ENCODE measurements at regions not wholly inside any gene's neighbourhood (a gene's known extent, or its start where the extent isn't known, plus 50 kb on each side); places are given as distances from the start of the nearest gene placed in this dataset.

DNA sequence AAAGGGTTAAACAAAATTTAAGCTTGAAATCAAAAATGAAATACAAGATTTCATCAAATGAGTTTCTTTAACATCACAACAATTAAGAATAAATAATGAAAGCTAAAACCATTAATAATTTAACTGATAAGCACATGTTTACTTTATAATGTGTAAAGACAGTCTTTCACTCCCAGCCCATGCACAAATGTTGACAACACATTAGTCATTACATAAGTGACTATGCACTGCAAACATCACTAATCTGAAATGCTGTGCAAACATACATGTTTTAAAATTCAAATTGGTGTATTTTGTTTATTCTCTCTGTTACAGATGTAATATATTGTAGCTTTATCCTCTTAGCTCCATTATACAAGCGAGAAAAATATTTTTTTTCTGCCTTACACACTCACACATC is 220.6 kb upstream of the CPXCR1 start:
- DNase-seq (ENCODE audit: low read depth) = no peak
- no peak overlapping the region for H3K4me3 ChIP-seq (ENCODE audit: low read length)
- peaks cover 8% of the 10 kb centered on the region for H3K9me3 ChIP-seq (ENCODE audit: control insufficient read depth, low read length)
- H3K9ac ChIP-seq (ENCODE audit: low read length) = no peak overlapping the region
- H3K36me3 ChIP-seq (ENCODE audit: control insufficient read depth, insufficient read depth, low read length, severe bottlenecking) = no peaks in the 10 kb centered on the region
- no peaks in the 10 kb centered on the region for H3K4me1 ChIP-seq (ENCODE audit: control insufficient read depth, insufficient read depth, low read length)
- H3K27me3 ChIP-seq (replicated peaks; ENCODE audit: control insufficient read depth, insufficient read depth, low read length) = no peaks in the 10 kb centered on the region

DNA sequence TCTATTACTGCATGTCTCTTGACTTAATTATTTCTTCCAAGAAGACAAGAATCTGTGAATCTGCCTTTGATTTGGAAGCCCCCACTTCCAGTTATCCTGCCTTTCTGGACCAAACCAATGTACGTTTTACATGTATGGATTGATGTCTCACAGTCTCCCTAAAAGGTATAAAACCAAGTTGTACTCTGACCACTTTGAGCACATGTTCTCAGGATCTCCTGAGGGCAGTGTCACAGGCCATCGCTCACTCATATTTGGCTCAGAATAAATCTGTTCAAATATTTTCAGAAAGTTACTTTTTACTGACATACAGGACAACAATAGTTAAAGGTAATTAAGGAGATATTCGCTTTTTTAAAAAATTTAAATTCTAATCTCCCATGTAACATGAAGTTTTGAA is 188.6 kb upstream of the CPXCR1 start:
- H3K4me1 ChIP-seq (ENCODE audit: control insufficient read depth, insufficient read depth, low read length) = no peaks in the 10 kb centered on the region
- no peaks in the 10 kb centered on the region for H3K27me3 ChIP-seq (replicated peaks; ENCODE audit: control insufficient read depth, insufficient read depth, low read length)
- H3K9me3 ChIP-seq (ENCODE audit: control insufficient read depth, low read length) = no peaks in the 10 kb centered on the region
- H3K36me3 ChIP-seq (ENCODE audit: control insufficient read depth, insufficient read depth, low read length, severe bottlenecking) = no peaks in the 10 kb centered on the region
- H3K9ac ChIP-seq (ENCODE audit: low read length) = no peak overlapping the region
- no peak for DNase-seq (ENCODE audit: low read depth)
- H3K4me3 ChIP-seq (ENCODE audit: low read length) = no peak overlapping the region

DNA sequence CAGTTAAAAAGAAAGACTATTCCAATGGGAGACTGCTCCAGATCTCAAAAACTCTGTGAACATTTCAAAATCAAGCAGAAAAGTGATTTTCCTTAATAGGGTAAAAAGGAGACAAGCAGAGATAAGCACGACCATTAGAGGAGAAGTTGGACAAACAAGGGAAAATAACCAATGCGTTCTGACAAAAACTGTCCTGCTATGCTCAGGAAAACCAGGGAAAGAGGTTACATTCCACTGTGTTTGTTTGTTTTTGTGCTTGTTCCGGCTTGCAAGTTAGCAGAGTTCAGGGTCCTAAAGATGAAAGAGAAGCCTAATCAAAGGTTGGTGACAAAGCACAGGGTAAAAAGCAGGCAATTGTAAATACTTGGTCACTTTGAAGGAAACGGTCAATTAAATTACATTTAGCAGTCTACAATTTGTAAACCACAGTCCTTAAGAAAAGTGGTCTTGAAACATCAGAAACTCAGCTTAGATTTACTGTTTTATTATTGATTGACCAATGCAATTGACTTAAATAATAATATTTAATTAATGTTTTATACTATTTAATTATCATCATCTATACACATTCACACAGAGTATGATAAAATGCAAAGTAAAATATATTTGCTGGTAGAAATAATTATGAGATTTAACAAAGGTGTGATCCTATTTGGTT is 186.2 kb upstream of the CPXCR1 start:
- no peak overlapping the region for H3K9ac ChIP-seq (ENCODE audit: low read length)
- no peaks in the 10 kb centered on the region for H3K9me3 ChIP-seq (ENCODE audit: control insufficient read depth, low read length)
- no peaks in the 10 kb centered on the region for H3K27me3 ChIP-seq (replicated peaks; ENCODE audit: control insufficient read depth, insufficient read depth, low read length)
- no peaks in the 10 kb centered on the region for H3K4me1 ChIP-seq (ENCODE audit: control insufficient read depth, insufficient read depth, low read length)
- H3K4me3 ChIP-seq (ENCODE audit: low read length) = no peak overlapping the region
- no peaks in the 10 kb centered on the region for H3K36me3 ChIP-seq (ENCODE audit: control insufficient read depth, insufficient read depth, low read length, severe bottlenecking)
- DNase-seq (ENCODE audit: low read depth) = no peak

DNA sequence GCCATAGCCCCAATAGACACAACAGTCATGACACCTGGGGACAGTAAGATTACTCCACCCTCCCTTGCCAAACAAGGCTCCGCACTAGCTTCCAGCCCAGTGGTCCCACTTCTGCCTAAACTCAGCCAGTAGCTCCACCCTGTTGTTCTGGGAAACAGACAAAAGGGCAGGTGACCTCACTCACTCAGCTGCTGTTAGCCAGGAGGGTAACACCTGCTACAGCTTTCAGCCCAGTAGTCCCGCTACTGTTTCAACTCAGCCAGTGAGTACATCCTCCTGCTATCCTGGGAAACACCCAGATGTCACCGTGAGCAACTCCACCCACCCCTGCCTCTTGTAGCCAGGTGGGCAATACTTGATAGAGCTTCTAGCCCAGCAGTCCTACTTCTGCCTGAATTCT is 162.7 kb upstream of the CPXCR1 start:
- Histone ChIP-seq H3K36me3 (ENCODE audit: control insufficient read depth, insufficient read depth, low read length, severe bottlenecking) (no peaks in the 10 kb centered on the region), H3K4me3 (ENCODE audit: low read length) (no peak overlapping the region), H3K4me1 (ENCODE audit: control insufficient read depth, insufficient read depth, low read length) (no peaks in the 10 kb centered on the region), H3K9ac (ENCODE audit: low read length) (no peak overlapping the region), H3K9me3 (ENCODE audit: control insufficient read depth, low read length) (peaks cover 13% of the 10 kb centered on the region), H3K27me3 (replicated peaks; ENCODE audit: control insufficient read depth, insufficient read depth, low read length) (no peaks in the 10 kb centered on the region)
- no peak for DNase-seq (ENCODE audit: low read depth)

DNA sequence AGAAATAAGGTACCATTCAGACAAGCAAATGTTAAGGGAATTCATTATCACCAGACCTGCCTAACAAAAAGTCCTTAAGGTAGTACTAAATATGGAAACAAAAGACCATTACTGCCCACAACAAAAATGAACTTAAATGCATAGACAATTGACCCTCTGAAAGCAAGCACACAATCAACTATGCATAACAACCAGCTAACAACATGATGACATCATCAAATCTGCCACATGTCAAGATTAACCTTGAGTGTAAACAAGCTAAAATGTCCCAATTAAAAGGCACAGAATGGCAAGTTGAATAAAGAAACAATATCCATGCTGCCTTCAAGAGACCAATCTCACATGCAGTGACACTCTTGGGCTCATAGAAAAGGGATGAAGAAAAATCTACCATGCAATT is 160.7 kb upstream of the CPXCR1 start:
- Histone ChIP-seq H3K36me3 (ENCODE audit: control insufficient read depth, insufficient read depth, low read length, severe bottlenecking) (no peaks in the 10 kb centered on the region), H3K9ac (ENCODE audit: low read length) (no peak overlapping the region), H3K4me1 (ENCODE audit: control insufficient read depth, insufficient read depth, low read length) (no peaks in the 10 kb centered on the region), H3K9me3 (ENCODE audit: control insufficient read depth, low read length) (peaks cover 13% of the 10 kb centered on the region), H3K4me3 (ENCODE audit: low read length) (no peak overlapping the region), H3K27me3 (replicated peaks; ENCODE audit: control insufficient read depth, insufficient read depth, low read length) (no peaks in the 10 kb centered on the region)
- DNase-seq (ENCODE audit: low read depth) = no peak

DNA sequence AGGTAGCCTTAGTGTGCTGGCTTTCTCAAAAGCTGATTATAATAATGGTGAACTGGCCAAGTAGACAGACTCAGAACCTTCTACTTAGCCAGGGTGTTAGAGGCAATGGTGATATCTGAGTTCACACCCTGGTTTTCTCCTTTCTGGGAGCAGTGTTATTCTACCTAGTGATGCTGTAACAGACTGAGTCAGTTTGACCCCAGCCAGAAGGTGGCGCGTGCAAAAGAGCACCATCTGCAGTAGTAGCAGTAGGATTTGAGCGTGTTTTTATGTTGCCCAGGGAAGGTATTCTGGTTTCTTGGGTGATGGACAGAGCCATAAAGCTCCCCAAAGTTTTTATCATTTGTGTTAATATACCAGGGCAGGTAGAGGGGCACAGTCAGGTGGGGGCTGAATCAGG is 143.8 kb upstream of the CPXCR1 start:
- H3K36me3 ChIP-seq (ENCODE audit: control insufficient read depth, insufficient read depth, low read length, severe bottlenecking) = no peaks in the 10 kb centered on the region
- H3K9me3 ChIP-seq (ENCODE audit: control insufficient read depth, low read length) = no peaks in the 10 kb centered on the region
- no peaks in the 10 kb centered on the region for H3K27me3 ChIP-seq (replicated peaks; ENCODE audit: control insufficient read depth, insufficient read depth, low read length)
- no peak for DNase-seq (ENCODE audit: low read depth)
- H3K9ac ChIP-seq (ENCODE audit: low read length) = no peak overlapping the region
- H3K4me3 ChIP-seq (ENCODE audit: low read length) = no peak overlapping the region
- H3K4me1 ChIP-seq (ENCODE audit: control insufficient read depth, insufficient read depth, low read length) = no peaks in the 10 kb centered on the region

DNA sequence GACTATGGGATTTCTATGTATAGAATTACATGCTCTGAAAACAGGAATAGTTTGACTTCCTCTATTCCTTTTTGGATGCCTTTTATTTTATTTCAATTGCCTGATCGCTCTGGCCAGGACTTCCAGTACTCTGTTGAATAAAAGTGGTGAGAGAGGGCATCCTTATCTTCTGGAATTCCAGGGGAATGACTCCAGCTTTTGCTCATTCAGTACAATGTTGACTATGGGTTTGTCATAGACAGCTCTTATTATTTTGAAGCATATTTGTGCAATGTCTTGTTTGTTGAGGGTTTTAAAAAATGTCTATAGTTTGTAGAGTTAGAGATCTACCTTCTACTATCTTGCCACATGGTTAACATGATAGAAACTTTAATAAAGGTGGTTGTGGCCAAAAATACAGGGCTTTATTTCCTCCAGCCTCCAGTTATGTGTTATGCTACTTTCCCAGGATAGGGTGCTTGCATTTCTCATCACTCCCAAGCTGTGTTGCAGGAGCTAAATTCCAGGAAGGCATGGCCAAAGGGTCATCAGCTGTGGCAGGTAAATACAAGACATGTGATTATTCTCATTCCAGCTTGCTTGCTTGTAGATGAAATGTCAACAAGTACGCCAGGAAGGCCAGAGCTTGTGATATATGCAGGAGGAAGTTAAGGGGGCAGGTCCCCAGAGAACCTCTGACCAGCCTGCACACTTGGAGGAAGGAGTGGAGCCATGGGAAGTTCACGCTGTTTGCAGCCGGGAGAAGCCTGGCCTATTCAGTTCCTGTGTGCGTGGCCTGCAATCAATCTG is 142.4 kb upstream of the CPXCR1 start:
- H3K4me3 ChIP-seq (ENCODE audit: low read length) = no peak overlapping the region
- H3K27me3 ChIP-seq (replicated peaks; ENCODE audit: control insufficient read depth, insufficient read depth, low read length) = no peaks in the 10 kb centered on the region
- no peaks in the 10 kb centered on the region for H3K36me3 ChIP-seq (ENCODE audit: control insufficient read depth, insufficient read depth, low read length, severe bottlenecking)
- H3K4me1 ChIP-seq (ENCODE audit: control insufficient read depth, insufficient read depth, low read length) = no peaks in the 10 kb centered on the region
- DNase-seq (ENCODE audit: low read depth) = no peak
- no peaks in the 10 kb centered on the region for H3K9me3 ChIP-seq (ENCODE audit: control insufficient read depth, low read length)
- no peak overlapping the region for H3K9ac ChIP-seq (ENCODE audit: low read length)

DNA sequence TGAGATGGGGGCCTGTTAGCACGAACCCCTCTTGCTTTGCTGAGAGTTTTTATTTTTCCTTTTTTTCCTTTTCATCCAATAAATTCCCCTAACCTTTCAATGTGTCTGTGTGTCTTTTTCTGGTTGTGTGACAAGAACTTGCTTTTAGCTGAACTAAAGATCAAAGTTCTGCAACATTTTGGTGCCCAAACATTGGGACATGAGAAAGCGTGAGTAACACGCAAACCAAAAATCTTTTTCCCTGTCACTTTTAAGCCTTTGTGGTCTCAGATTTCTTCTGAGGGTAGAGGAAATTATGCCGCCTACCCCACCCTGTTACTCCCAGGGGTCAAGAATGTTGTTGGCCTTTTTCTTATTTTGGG is 141.8 kb upstream of the CPXCR1 start:
- Histone ChIP-seq H3K9me3 (ENCODE audit: control insufficient read depth, low read length) (no peaks in the 10 kb centered on the region), H3K9ac (ENCODE audit: low read length) (no peak overlapping the region), H3K36me3 (ENCODE audit: control insufficient read depth, insufficient read depth, low read length, severe bottlenecking) (no peaks in the 10 kb centered on the region), H3K27me3 (replicated peaks; ENCODE audit: control insufficient read depth, insufficient read depth, low read length) (no peaks in the 10 kb centered on the region), H3K4me3 (ENCODE audit: low read length) (no peak overlapping the region), H3K4me1 (ENCODE audit: control insufficient read depth, insufficient read depth, low read length) (no peaks in the 10 kb centered on the region)
- no peak for DNase-seq (ENCODE audit: low read depth)

DNA sequence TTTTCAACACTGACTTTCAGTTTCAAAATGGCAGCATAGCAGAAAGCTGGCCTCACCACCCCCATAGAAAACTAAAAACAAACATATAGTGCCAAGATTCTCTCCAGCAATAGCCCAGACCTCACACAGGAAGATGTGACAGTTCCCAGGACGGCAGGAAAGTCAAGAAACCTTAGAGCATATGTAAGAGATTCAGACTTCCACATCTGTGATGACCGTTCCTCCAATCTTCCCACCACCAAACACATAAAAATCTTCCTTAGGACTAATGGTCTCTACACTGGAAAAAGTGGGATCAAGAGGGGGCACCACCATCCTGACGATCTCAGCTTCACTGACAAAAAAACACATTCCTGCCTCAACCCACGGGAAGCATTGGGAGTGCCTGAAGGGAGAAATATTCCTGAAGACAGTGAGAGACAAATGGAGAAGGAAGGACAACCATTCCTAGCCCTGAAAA is 134.1 kb upstream of the CPXCR1 start:
- no peak overlapping the region for H3K9ac ChIP-seq (ENCODE audit: low read length)
- H3K27me3 ChIP-seq (replicated peaks; ENCODE audit: control insufficient read depth, insufficient read depth, low read length) = no peaks in the 10 kb centered on the region
- no peaks in the 10 kb centered on the region for H3K9me3 ChIP-seq (ENCODE audit: control insufficient read depth, low read length)
- no peak for DNase-seq (ENCODE audit: low read depth)
- no peaks in the 10 kb centered on the region for H3K4me1 ChIP-seq (ENCODE audit: control insufficient read depth, insufficient read depth, low read length)
- H3K36me3 ChIP-seq (ENCODE audit: control insufficient read depth, insufficient read depth, low read length, severe bottlenecking) = no peaks in the 10 kb centered on the region
- H3K4me3 ChIP-seq (ENCODE audit: low read length) = no peak overlapping the region

DNA sequence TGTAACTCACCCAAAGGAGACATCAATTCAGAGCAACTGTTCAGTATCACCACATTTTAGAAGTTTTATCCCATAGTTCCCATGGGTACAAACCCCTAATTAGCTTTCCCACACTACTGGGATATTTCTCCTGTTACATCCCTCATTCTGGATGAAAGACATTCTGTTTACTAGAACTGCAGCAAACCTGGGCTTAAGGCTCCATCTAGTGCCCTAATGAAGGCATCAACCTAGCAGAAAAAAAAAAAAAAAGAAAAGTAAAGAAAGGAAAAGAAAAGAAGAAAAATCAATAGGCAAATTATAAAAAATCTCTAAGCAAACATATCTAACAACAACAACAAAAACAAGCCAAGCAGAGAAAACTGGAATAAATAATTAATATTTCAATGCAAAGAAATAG is 133.7 kb upstream of the CPXCR1 start:
- Histone ChIP-seq H3K4me3 (ENCODE audit: low read length) (no peak overlapping the region), H3K4me1 (ENCODE audit: control insufficient read depth, insufficient read depth, low read length) (no peaks in the 10 kb centered on the region), H3K9me3 (ENCODE audit: control insufficient read depth, low read length) (no peaks in the 10 kb centered on the region), H3K36me3 (ENCODE audit: control insufficient read depth, insufficient read depth, low read length, severe bottlenecking) (no peaks in the 10 kb centered on the region), H3K9ac (ENCODE audit: low read length) (no peak overlapping the region), H3K27me3 (replicated peaks; ENCODE audit: control insufficient read depth, insufficient read depth, low read length) (no peaks in the 10 kb centered on the region)
- DNase-seq (ENCODE audit: low read depth) = peak; percentile 22

DNA sequence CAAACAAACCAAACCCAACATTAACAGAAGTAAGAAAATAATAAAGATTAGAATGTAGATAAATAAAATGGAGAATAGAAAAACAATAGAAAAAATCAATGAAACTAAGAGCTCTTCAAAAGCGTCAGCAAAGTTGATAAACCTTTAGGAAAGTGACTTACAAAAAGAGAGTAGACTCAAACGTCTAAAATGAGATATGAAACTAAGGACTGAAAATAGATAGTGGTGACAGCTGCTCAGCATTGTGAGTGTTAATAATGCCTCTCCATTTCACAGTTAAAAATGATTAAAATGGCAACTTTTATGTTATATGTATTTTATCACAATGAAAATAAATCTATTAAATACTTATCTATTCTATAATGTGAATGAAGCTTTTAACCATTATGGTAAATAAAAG is 125.7 kb upstream of the CPXCR1 start:
- Histone ChIP-seq H3K4me1 (ENCODE audit: control insufficient read depth, insufficient read depth, low read length) (no peaks in the 10 kb centered on the region), H3K36me3 (ENCODE audit: control insufficient read depth, insufficient read depth, low read length, severe bottlenecking) (no peaks in the 10 kb centered on the region), H3K27me3 (replicated peaks; ENCODE audit: control insufficient read depth, insufficient read depth, low read length) (no peaks in the 10 kb centered on the region), H3K9me3 (ENCODE audit: control insufficient read depth, low read length) (no peaks in the 10 kb centered on the region), H3K4me3 (ENCODE audit: low read length) (no peak overlapping the region), H3K9ac (ENCODE audit: low read length) (no peak overlapping the region)
- DNase-seq (ENCODE audit: low read depth) = no peak

DNA sequence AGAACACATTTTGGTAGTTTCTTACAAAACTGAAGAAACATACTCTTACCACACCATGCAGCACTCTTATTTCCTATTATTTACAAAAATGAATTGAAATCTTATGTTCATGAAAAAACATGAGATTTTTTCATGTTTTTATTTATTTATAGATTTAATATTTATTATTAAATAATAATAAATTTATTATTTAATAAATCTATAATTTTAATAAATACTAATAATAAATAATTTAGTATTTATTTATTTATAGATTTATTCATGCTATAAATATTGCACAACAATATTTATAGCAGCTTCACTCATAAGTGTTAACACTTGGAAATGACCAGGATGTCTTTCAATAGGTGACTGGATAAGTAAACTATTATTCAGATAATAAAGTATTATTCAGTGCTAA is 91.6 kb upstream of the CPXCR1 start:
- no peak for DNase-seq (ENCODE audit: low read depth)
- Histone ChIP-seq H3K27me3 (replicated peaks; ENCODE audit: control insufficient read depth, insufficient read depth, low read length) (no peaks in the 10 kb centered on the region), H3K9ac (ENCODE audit: low read length) (no peak overlapping the region), H3K9me3 (ENCODE audit: control insufficient read depth, low read length) (peaks cover 2% of the 10 kb centered on the region), H3K4me3 (ENCODE audit: low read length) (no peak overlapping the region), H3K4me1 (ENCODE audit: control insufficient read depth, insufficient read depth, low read length) (no peaks in the 10 kb centered on the region), H3K36me3 (ENCODE audit: control insufficient read depth, insufficient read depth, low read length, severe bottlenecking) (no peaks in the 10 kb centered on the region)

All from adipocyte (in vitro differentiated cells).